ENCODE measurements at regions not wholly inside any gene's neighbourhood (a gene's known extent, or its start where the extent isn't known, plus 50 kb on each side); places are given as distances from the start of the nearest gene placed in this dataset.

DNA sequence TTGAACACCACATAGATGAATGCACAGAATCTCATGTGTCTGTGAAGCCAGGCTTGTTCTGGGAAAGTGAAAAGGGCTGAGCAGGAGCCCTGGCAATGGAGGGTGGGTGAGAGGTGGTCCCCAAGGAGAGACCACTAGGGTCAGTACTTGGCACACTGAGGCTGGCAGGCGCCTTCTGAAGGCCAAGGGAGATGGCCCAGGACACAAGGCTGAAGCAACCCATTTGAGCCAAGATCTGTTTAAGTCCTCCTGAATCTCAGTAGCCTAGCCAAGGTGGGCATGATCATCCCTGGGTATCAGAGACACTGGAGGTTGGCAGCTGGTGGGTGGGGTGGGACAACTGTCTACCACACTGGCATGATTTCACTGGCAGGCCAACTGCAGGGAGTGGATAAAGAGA, 1741.2 kb downstream of the TP53TG3F start:
- no peaks in the 10 kb centered on the region for H3K9me2 ChIP-seq (replicated peaks; ENCODE audit: control insufficient read depth, low read length)
- no peaks in the 10 kb centered on the region for H3K27me3 ChIP-seq (ENCODE audit: control insufficient read depth, low read length)
- no peaks in the 10 kb centered on the region for H3K36me3 ChIP-seq (ENCODE audit: control insufficient read depth, low read length)
- no peaks in the 10 kb centered on the region for H3F3A ChIP-seq (ENCODE audit: control insufficient read depth, insufficient read depth)
- H3K4me1 ChIP-seq (ENCODE audit: control insufficient read depth, low read length), result no peaks in the 10 kb centered on the region
- peaks cover 12% of the 10 kb centered on the region; the same call in 1 of the 2 replicates for H3K9me3 ChIP-seq (ENCODE audit: control insufficient read depth, insufficient read depth, low read length)
- no peak overlapping the region for H3K4me3 ChIP-seq (ENCODE audit: low read length)
- no peak overlapping the region for H3K4me2 ChIP-seq (ENCODE audit: low read length)
- no peaks in the 10 kb centered on the region for H4K20me1 ChIP-seq (ENCODE audit: control insufficient read depth, insufficient read depth, low read depth, low read length)
- TF ChIP-seq, protein P1, sequence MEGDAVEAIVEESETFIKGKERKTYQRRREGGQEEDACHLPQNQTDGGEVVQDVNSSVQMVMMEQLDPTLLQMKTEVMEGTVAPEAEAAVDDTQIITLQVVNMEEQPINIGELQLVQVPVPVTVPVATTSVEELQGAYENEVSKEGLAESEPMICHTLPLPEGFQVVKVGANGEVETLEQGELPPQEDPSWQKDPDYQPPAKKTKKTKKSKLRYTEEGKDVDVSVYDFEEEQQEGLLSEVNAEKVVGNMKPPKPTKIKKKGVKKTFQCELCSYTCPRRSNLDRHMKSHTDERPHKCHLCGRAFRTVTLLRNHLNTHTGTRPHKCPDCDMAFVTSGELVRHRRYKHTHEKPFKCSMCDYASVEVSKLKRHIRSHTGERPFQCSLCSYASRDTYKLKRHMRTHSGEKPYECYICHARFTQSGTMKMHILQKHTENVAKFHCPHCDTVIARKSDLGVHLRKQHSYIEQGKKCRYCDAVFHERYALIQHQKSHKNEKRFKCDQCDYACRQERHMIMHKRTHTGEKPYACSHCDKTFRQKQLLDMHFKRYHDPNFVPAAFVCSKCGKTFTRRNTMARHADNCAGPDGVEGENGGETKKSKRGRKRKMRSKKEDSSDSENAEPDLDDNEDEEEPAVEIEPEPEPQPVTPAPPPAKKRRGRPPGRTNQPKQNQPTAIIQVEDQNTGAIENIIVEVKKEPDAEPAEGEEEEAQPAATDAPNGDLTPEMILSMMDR (IDR thresholded peaks at IDR 0.05; ENCODE audit: low read depth, low read length, poor library complexity, severe bottlenecking), result no peak
- TF ChIP-seq EZH2phosphoT487 (IDR thresholded peaks at IDR 0.05; ENCODE audit: borderline replicate concordance, low read length), result no peak
- H3K27ac ChIP-seq (ENCODE audit: low read depth, low read length), result no peak overlapping the region
- H3K79me2 ChIP-seq (ENCODE audit: control insufficient read depth, low read length), result no peaks in the 10 kb centered on the region

DNA sequence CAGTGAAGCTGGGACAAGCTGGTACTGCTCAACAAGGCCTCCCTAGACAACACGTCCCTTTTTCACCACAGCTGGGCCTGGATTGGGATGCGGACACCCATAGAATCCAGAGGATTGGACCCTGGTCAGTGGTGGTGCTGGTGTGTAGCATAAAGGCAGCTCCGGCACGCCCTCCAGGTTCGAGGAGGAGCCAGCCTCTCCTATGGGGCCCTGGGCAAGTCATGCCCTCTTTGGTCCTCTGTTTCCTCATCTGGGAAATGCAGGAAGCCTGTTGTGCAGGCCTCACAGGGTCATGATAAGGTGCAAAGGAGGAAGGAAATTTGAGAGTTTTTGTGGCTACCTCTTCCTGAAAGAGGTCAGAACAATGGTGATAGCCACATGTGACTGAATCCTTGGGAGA, 1741.7 kb downstream of the TP53TG3F start:
- no peak overlapping the region for H3K27ac ChIP-seq (ENCODE audit: low read depth, low read length)
- H4K20me1 ChIP-seq (ENCODE audit: control insufficient read depth, insufficient read depth, low read depth, low read length), result no peaks in the 10 kb centered on the region
- H3K27me3 ChIP-seq (ENCODE audit: control insufficient read depth, low read length), result no peaks in the 10 kb centered on the region
- H3K4me2 ChIP-seq (ENCODE audit: low read length), result no peak overlapping the region
- no peaks in the 10 kb centered on the region for H3K4me1 ChIP-seq (ENCODE audit: control insufficient read depth, low read length)
- no peaks in the 10 kb centered on the region for H3K9me2 ChIP-seq (replicated peaks; ENCODE audit: control insufficient read depth, low read length)
- no peaks in the 10 kb centered on the region for H3K36me3 ChIP-seq (ENCODE audit: control insufficient read depth, low read length)
- peaks cover 7% of the 10 kb centered on the region; the same call in 1 of the 2 replicates for H3K9me3 ChIP-seq (ENCODE audit: control insufficient read depth, insufficient read depth, low read length)
- no peaks in the 10 kb centered on the region for H3F3A ChIP-seq (ENCODE audit: control insufficient read depth, insufficient read depth)
- H3K79me2 ChIP-seq (ENCODE audit: control insufficient read depth, low read length), result no peaks in the 10 kb centered on the region
- H3K4me3 ChIP-seq (ENCODE audit: low read length), result no peak overlapping the region
- TF ChIP-seq, protein P1 (IDR thresholded peaks at IDR 0.05; ENCODE audit: low read depth, low read length, poor library complexity, severe bottlenecking), result no peak
- TF ChIP-seq EZH2phosphoT487 (IDR thresholded peaks at IDR 0.05; ENCODE audit: borderline replicate concordance, low read length), result no peak

DNA sequence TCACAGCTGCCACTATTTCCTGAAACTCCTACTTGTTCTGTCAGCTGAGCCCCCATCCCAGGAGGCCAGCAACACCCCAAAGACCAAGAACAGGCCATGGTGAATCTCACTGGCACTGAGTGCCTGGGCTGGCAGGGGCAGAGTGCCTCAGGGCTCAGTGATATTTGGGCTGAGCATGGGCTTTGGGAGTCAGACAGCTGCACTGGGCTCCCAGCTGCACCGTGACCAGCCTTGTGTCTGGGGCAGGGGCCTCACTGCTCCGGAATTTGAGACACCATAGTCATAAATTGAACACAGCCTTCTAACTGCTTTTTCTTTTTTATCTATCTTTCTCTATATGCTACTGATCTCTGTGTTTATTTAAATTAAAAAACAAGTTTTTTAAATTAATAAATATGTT, 1744.2 kb downstream of the TP53TG3F start:
- no peaks in the 10 kb centered on the region for H3K4me1 ChIP-seq (ENCODE audit: control insufficient read depth, low read length)
- no peaks in the 10 kb centered on the region for H3F3A ChIP-seq (ENCODE audit: control insufficient read depth, insufficient read depth)
- H3K36me3 ChIP-seq (ENCODE audit: control insufficient read depth, low read length), result no peaks in the 10 kb centered on the region
- peaks cover 4% of the 10 kb centered on the region; the same call in 1 of the 2 replicates for H3K9me3 ChIP-seq (ENCODE audit: control insufficient read depth, insufficient read depth, low read length)
- no peak overlapping the region for H3K27ac ChIP-seq (ENCODE audit: low read depth, low read length)
- H3K9me2 ChIP-seq (replicated peaks; ENCODE audit: control insufficient read depth, low read length), result no peaks in the 10 kb centered on the region
- H3K79me2 ChIP-seq (ENCODE audit: control insufficient read depth, low read length), result no peaks in the 10 kb centered on the region
- no peaks in the 10 kb centered on the region for H3K27me3 ChIP-seq (ENCODE audit: control insufficient read depth, low read length)
- TF ChIP-seq, protein P1 (IDR thresholded peaks at IDR 0.05; ENCODE audit: low read depth, low read length, poor library complexity, severe bottlenecking), result no peak
- TF ChIP-seq EZH2phosphoT487 (IDR thresholded peaks at IDR 0.05; ENCODE audit: borderline replicate concordance, low read length), result no peak
- H3K4me3 ChIP-seq (ENCODE audit: low read length), result no peak overlapping the region
- H3K4me2 ChIP-seq (ENCODE audit: low read length), result no peak overlapping the region
- H4K20me1 ChIP-seq (ENCODE audit: control insufficient read depth, insufficient read depth, low read depth, low read length), result no peaks in the 10 kb centered on the region

Data from DOHH2 (cell line).